Stomach (tissue), 8 donors: ENCODE measurements at regions not wholly inside any gene's neighbourhood (a gene's known extent, or its start where the extent isn't known, plus 50 kb on each side); places are given as distances from the start of the nearest gene placed in this dataset.

Source experiments
- DNase-seq, 2 donors: peaks; one replicate each; pipeline versions ENCODE4 v3.0.0 to v3.0.0-alpha.2; 2013 to 2019
- H3K27ac ChIP-seq, 5 donors: fragments of 200-600 bp in 4 of 5; sonication (generic) in 4 of 5; one replicate each; pipeline ENCODE4 v1.5.1; 2013 to 2019; ENCODE audit warnings: mild to moderate bottlenecking in 1 of 5, moderate library complexity in 1 of 5
- H3K27me3 ChIP-seq, 3 donors: fragments of 200-600 bp; sonication (generic); one replicate each; pipeline ENCODE4 v1.5.1; 2017 to 2019; ENCODE audit warnings: mixed run types in 1 of 3
- H3K36me3 ChIP-seq, 4 donors: fragments of 200-600 bp; sonication (generic); 1 replicate in 3 of 4; 2 replicates in 1 of 4; pipeline ENCODE4 v1.5.1; 2016 to 2019
- H3K4me1 ChIP-seq, 4 donors: fragments of 200-600 bp; sonication (generic); one replicate each; pipeline ENCODE4 v1.5.1; 2016 to 2019
- H3K4me3 ChIP-seq, 4 donors: fragments of 200-600 bp; sonication (generic) in 3 of 4; one replicate each; pipeline ENCODE4 v1.5.1; 2016 to 2019; ENCODE audit warnings: mild to moderate bottlenecking in 1 of 4
- H3K9me3 ChIP-seq, 4 donors: fragments of 200-600 bp; sonication (generic); one replicate each; pipeline ENCODE4 v1.5.1; 2016 to 2019
- EP300 ChIP-seq: sonication (generic); formaldehyde crosslinking; IDR thresholded peaks from one replicate; pipeline ENCODE4 v1.6.1; 2017; ENCODE audit warnings: antibody characterized with exemption
- POLR2A ChIP-seq, 4 donors: fragments of 450-650 bp; IDR thresholded peaks; one replicate each; pipeline ENCODE4 v1.6.1; 2016; ENCODE audit warnings: antibody characterized with exemption in 4 of 4, control low read depth in 2 of 4, mild to moderate bottlenecking in 1 of 4, moderate library complexity in 1 of 4
- POLR2AphosphoS5 ChIP-seq, 3 donors: sonication (generic); formaldehyde crosslinking; IDR thresholded peaks; one replicate each; pipeline ENCODE4 v1.6.1; 2016; ENCODE audit warnings: antibody characterized with exemption in 3 of 3
- WGBS, 5 donors: extraction: QIAGEN DNeasy Blood & Tissue Kit in 3 of 5; methylation state at CpG; one replicate each; pipeline versions ENCODE4 v1.1.5 to v1.1.7; 2013 to 2018; 5-methylcytosine and 5-hydroxymethylcytosine counted together
- intact Hi-C: fragments of 100-400 bp; cut with DNase I; formaldehyde crosslinking; loops from one replicate; pipeline ENCODE4 v1.15.1; 2023; ENCODE audit warnings: low total_unique reads
- TF ChIP-seq, protein P1 (sequence below), 7 experiments: fragments of 450-650 bp in 4 of 7; fragments of 200-600 bp in 3 of 7; sonication (generic) in 3 of 7; IDR thresholded peaks; one replicate each; pipeline ENCODE4 v1.5.1; 2016 to 2019; ENCODE audit warnings: antibody characterized with exemption in 7 of 7, control low read depth in 2 of 7, mild to moderate bottlenecking in 1 of 7
- donor health status: healthy with polysubstance abuse.
- donor health status: Bipolar disorder and iron deficiency.
- donor health status: healthy.

DNA sequence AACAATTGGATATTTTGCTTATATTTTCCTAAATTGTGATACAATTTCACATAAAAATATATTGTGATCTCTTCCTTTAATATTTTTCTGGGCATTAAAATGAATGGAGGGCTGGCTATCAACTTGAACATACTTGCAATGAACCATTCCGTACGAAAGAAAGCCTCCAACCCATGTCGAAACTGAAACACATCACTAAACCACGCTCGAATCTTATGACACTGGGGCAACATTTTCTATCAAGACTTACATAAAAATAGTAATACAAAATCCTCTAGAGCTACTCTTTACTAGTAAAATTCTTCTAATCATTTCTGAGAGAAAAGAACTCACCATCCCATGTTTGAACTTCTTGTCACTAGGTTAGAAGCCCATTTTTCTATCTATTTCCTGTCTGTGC is 132.8 kb upstream of the DOK6 start:
- no peak for DNase-seq
- TF ChIP-seq, protein P1, sequence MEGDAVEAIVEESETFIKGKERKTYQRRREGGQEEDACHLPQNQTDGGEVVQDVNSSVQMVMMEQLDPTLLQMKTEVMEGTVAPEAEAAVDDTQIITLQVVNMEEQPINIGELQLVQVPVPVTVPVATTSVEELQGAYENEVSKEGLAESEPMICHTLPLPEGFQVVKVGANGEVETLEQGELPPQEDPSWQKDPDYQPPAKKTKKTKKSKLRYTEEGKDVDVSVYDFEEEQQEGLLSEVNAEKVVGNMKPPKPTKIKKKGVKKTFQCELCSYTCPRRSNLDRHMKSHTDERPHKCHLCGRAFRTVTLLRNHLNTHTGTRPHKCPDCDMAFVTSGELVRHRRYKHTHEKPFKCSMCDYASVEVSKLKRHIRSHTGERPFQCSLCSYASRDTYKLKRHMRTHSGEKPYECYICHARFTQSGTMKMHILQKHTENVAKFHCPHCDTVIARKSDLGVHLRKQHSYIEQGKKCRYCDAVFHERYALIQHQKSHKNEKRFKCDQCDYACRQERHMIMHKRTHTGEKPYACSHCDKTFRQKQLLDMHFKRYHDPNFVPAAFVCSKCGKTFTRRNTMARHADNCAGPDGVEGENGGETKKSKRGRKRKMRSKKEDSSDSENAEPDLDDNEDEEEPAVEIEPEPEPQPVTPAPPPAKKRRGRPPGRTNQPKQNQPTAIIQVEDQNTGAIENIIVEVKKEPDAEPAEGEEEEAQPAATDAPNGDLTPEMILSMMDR (IDR thresholded peaks at IDR 0.05), result no peak
- no peak for TF ChIP-seq POLR2AphosphoS5 (IDR thresholded peaks at IDR 0.05)
- TF ChIP-seq POLR2A (IDR thresholded peaks at IDR 0.05), result no peak
- TF ChIP-seq EP300, result no peak
- Histone ChIP-seq H3K27ac (no peak overlapping the region), H3K36me3 (no peaks in the 10 kb centered on the region), H3K27me3 (no peaks in the 10 kb centered on the region), H3K4me1 (no peaks in the 10 kb centered on the region), H3K4me3 (no peak overlapping the region), H3K9me3 (peaks cover 0 to 13% (median 0%) of the 10 kb centered on the region in 4 donors)
- WGBS, 5 donors, result 89 to 94% (median 92%) methylated on average over 5 of the region's 5 CpGs
- intact Hi-C loops, result no loop called here

DNA sequence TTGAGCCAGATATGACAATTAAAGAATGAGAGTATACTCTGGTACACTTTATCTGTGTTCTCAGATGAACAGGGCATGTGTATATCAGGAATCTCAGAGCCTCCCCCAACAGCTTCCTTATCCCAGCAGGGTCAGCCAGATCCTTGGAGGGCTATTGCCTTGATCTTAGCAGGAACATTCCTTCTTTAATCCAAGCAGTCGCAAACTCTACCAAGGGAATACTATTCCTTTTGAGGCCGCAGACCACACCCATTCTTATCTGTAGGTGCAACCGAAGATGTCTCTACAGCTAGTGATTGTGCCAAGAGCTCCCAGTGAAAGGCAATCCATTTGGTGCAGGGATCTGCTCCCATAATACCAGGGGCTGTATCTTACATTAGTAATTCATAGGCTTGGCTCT is 118.3 kb upstream of the DOK6 start:
- H3K36me3 ChIP-seq, result no peaks in the 10 kb centered on the region
- WGBS, 5 donors, result 36 to 73% (median 54%) methylated on average over 3 of the region's 3 CpGs
- no peaks in the 10 kb centered on the region for H3K4me1 ChIP-seq
- no peak overlapping the region for H3K27ac ChIP-seq
- TF ChIP-seq EP300 (no peak), POLR2A (IDR thresholded peaks at IDR 0.05) (no peak), POLR2AphosphoS5 (IDR thresholded peaks at IDR 0.05) (no peak)
- TF ChIP-seq, protein P1 (IDR thresholded peaks at IDR 0.05), result no peak
- H3K9me3 ChIP-seq, result no peaks in the 10 kb centered on the region
- no peak overlapping the region for H3K4me3 ChIP-seq
- intact Hi-C loops, result no loop called here
- no peaks in the 10 kb centered on the region for H3K27me3 ChIP-seq
- DNase-seq, result no peak

DNA sequence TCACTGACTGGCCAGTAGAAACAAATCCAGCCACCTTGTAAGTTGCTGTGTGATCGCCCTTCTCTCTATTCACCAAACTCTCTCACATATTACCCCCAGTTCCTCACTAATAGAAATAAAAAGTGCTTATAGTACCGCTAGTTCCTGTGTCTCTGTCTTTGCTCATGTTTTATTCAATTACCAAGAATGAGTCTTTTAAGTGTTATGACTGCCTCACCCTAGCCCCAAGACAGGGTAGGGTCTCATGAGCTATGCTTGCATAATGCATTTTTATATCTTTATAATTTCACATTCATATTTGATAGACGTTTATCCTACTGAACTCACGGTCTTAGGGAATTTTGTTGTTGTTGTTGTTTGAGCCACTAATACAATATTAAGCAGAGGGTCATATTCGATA is 109.6 kb upstream of the DOK6 start:
- Histone ChIP-seq H3K9me3 (no peaks in the 10 kb centered on the region), H3K27ac (no peak overlapping the region), H3K27me3 (no peaks in the 10 kb centered on the region), H3K4me3 (no peak overlapping the region), H3K36me3 (no peaks in the 10 kb centered on the region), H3K4me1 (no peaks in the 10 kb centered on the region)
- intact Hi-C loops, result no loop called here
- WGBS, 5 donors, result 87 to 93% (median 90%) methylated on average over 5 of the region's 5 CpGs
- no peak for TF ChIP-seq EP300
- TF ChIP-seq, protein P1 (IDR thresholded peaks at IDR 0.05), result no peak
- no peak for TF ChIP-seq POLR2AphosphoS5 (IDR thresholded peaks at IDR 0.05)
- TF ChIP-seq POLR2A (IDR thresholded peaks at IDR 0.05), result no peak
- DNase-seq, result no peak

DNA sequence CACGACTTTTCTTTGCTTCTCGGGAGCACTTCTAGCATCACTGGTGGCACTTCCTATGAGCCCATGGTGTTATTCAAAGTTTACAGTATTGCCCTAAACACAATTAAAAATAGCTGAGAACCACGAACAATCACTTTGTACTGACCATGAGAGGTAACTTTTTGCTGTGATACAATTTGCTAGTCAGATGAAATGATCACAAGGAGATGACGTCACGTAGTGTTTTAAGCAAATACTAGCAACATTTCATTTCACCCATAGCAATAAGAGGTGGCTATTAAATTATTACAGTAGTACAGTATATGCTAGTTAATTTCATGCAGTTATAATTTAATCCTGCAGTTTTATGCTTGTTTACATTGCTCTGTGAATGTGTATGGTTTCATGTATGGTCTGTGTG is 108.9 kb upstream of the DOK6 start:
- H3K4me1 ChIP-seq, result no peaks in the 10 kb centered on the region
- no peak overlapping the region for H3K27ac ChIP-seq
- TF ChIP-seq, protein P1 (IDR thresholded peaks at IDR 0.05), result no peak
- no peak for TF ChIP-seq POLR2AphosphoS5 (IDR thresholded peaks at IDR 0.05)
- no peak for TF ChIP-seq EP300
- no peak for TF ChIP-seq POLR2A (IDR thresholded peaks at IDR 0.05)
- no peak for DNase-seq
- 71 to 83% (median 76%) methylated on average over 5 of the region's 5 CpGs for WGBS, 5 donors
- no peaks in the 10 kb centered on the region for H3K27me3 ChIP-seq
- intact Hi-C loops, result no loop called here
- H3K9me3 ChIP-seq, result peaks cover 0 to 3% (median 0%) of the 10 kb centered on the region in 4 donors
- H3K36me3 ChIP-seq, result no peaks in the 10 kb centered on the region
- H3K4me3 ChIP-seq, result no peak overlapping the region
